SK-N-SH (cell line): ENCODE measurements at regions not wholly inside any gene's neighbourhood (a gene's known extent, or its start where the extent isn't known, plus 50 kb on each side); places are given as distances from the start of the nearest gene placed in this dataset.

Source experiments
- CTCF ChIA-PET: fragments of 300-600, 350-600 bp; formaldehyde crosslinking; extraction: SDS; loops from one replicate; lab custom pipeline; 2021; lab: Yijun Ruan, JAX
- POLR2A ChIA-PET: fragments of 350-600 bp; sonication (Branson Sonifier 250); formaldehyde crosslinking; extraction: SDS; loops from one replicate; lab custom pipeline; 2020; ENCODE audit warnings: antibody characterized with exemption, inconsistent platforms; lab: Yijun Ruan, JAX
- DNase-seq: peaks from one replicate; pipeline ENCODE4 v3.0.0; 2012
- H2AFZ ChIP-seq: fragments of 200-600 bp; sonication (generic); 2 replicates; pipeline ENCODE4 v1.8.1; 2016; ENCODE audit warnings: antibody characterized with exemption, mild to moderate bottlenecking, low read depth
- H3F3A ChIP-seq: fragments of 200-600 bp; sonication (generic); replicated peaks from 2 replicates; pipeline ENCODE3; 2016; ENCODE audit warnings: antibody characterized with exemption, mild to moderate bottlenecking; ENCODE audit not compliant: insufficient read depth
- H3K27ac ChIP-seq, 2 experiments: fragments of 200-500 bp in 1 of 2; fragments of 200-600 bp in 1 of 2; sonication (Bioruptor generic) in 1 of 2; sonication (generic), shearing (Covaris generic) in 1 of 2; 2 replicates each; pipeline versions ENCODE4 v1.5.1 to v1.6.1; 2014 to 2016; ENCODE audit warnings: low read depth in 2 of 2, inconsistent platforms in 1 of 2, low read length in 1 of 2, mild to moderate bottlenecking in 1 of 2, mixed read lengths in 1 of 2
- H3K27me3 ChIP-seq: fragments of 200-600 bp; sonication (generic), shearing (Covaris generic); 2 replicates; pipeline ENCODE4 v1.6.1; 2016; ENCODE audit warnings: mixed run types; ENCODE audit not compliant: insufficient read depth
- H3K36me3 ChIP-seq, 2 experiments: fragments of 200-500 bp in 1 of 2; fragments of 200-600 bp in 1 of 2; sonication (Bioruptor generic) in 1 of 2; sonication (generic) in 1 of 2; replicated peaks in 1 of 2; 2 replicates each; pipeline versions ENCODE3 to v1.5.1; 2014 to 2016; ENCODE audit warnings: low read length in 1 of 2, mild to moderate bottlenecking in 1 of 2; ENCODE audit not compliant: insufficient read depth in 2 of 2, control insufficient read depth in 1 of 2
- H3K4me1 ChIP-seq, 2 experiments: fragments of 200-500 bp in 1 of 2; fragments of 200-600 bp in 1 of 2; sonication (Bioruptor generic) in 1 of 2; sonication (generic), shearing (Covaris generic) in 1 of 2; 2 replicates each; pipeline versions ENCODE4 v1.5.1 to v1.6.1; 2014 to 2016; ENCODE audit warnings: low read depth in 1 of 2, low read length in 1 of 2, mixed run types in 1 of 2; ENCODE audit not compliant: insufficient read depth in 2 of 2, control insufficient read depth in 1 of 2
- H3K4me2 ChIP-seq: fragments of 200-600 bp; sonication (generic), shearing (Covaris generic); 2 replicates; pipeline ENCODE4 v1.6.1; 2017; ENCODE audit warnings: mixed run types
- H3K4me3 ChIP-seq, 2 experiments: fragments of 200-500 bp in 1 of 2; fragments of 200-600 bp in 1 of 2; sonication (Bioruptor generic) in 1 of 2; sonication (generic), shearing (Covaris generic) in 1 of 2; 2 replicates each; pipeline versions ENCODE4 v1.5.1 to v1.8.1; 2014 to 2016; ENCODE audit warnings: low read depth in 2 of 2, inconsistent platforms in 1 of 2, low read length in 1 of 2, mild to moderate bottlenecking in 1 of 2, mixed read lengths in 1 of 2, moderate library complexity in 1 of 2
- H3K79me2 ChIP-seq: fragments of 200-600 bp; sonication (generic); 2 replicates; pipeline ENCODE4 v1.8.1; 2017; ENCODE audit warnings: mild to moderate bottlenecking; ENCODE audit not compliant: insufficient read depth
- H3K9ac ChIP-seq: fragments of 200-600 bp; sonication (generic); 2 replicates; pipeline ENCODE4 v1.6.1; 2017; ENCODE audit warnings: mixed run types
- H3K9me2 ChIP-seq: fragments of 200-600 bp; sonication (generic); 2 replicates; pipeline ENCODE4 v1.6.1; 2017; ENCODE audit warnings: mixed run types
- H3K9me3 ChIP-seq: fragments of 200-600 bp; sonication (generic); 2 replicates; pipeline ENCODE4 v1.6.1; 2017; ENCODE audit warnings: mixed run types, mild to moderate bottlenecking, moderate library complexity
- H4K20me1 ChIP-seq: fragments of 200-600 bp; sonication (generic); 2 replicates; pipeline ENCODE4 v1.6.1; 2017; ENCODE audit warnings: mild to moderate bottlenecking, mixed run types; ENCODE audit not compliant: insufficient read depth
- CHD2 ChIP-seq: fragments of 150-350 bp; IDR thresholded peaks from 2 replicates; pipeline ENCODE4 v1.6.1; 2018; ENCODE audit warnings: low read length; ENCODE audit not compliant: partially characterized antibody
- CTCF ChIP-seq: fragments of 200-600 bp; sonication (generic); IDR thresholded peaks from 2 replicates; pipeline ENCODE4 v1.6.1; 2017; ENCODE audit warnings: antibody characterized with exemption, mild to moderate bottlenecking, moderate library complexity
- ELF1 ChIP-seq: IDR thresholded peaks from 2 replicates; pipeline ENCODE4 v1.4.0; 2012
- GATA2 ChIP-seq: sonication (generic); formaldehyde crosslinking; IDR thresholded peaks from 2 replicates; pipeline ENCODE4 v1.5.0; 2020; ENCODE audit warnings: mild to moderate bottlenecking, missing genetic modification reagents
- MEF2A ChIP-seq: IDR thresholded peaks from 2 replicates; pipeline ENCODE4 v1.4.0; 2012; ENCODE audit warnings: low read depth, borderline replicate concordance
- PBX3 ChIP-seq: IDR thresholded peaks from 2 replicates; pipeline ENCODE4; 2012
- POLR2AphosphoS5 ChIP-seq: IDR thresholded peaks from 2 replicates; pipeline ENCODE4 v1.6.1; 2012; ENCODE audit warnings: low read depth, low read length
- REST ChIP-seq: IDR thresholded peaks from 2 replicates; pipeline ENCODE4 v1.6.1; 2012; ENCODE audit warnings: mild to moderate bottlenecking, low read depth, low read length, moderate library complexity
- SIN3A ChIP-seq: IDR thresholded peaks from 2 replicates; pipeline ENCODE4 v1.6.1; 2012; ENCODE audit warnings: low read depth, mild to moderate bottlenecking, low read length, moderate library complexity, borderline replicate concordance
- SMC3 ChIP-seq: IDR thresholded peaks from 2 replicates; pipeline ENCODE4 v1.6.1; 2012; ENCODE audit warnings: low read depth, low read length, improper control_type of control experiment
- TAF1 ChIP-seq: IDR thresholded peaks from 2 replicates; pipeline ENCODE4 v1.6.1; 2012; ENCODE audit warnings: low read depth, mild to moderate bottlenecking, low read length, moderate library complexity, borderline replicate concordance
- TCF12 ChIP-seq: IDR thresholded peaks from 2 replicates; pipeline ENCODE4 v1.4.0; 2012
- WGBS: methylation state at CpG from one replicate; pipeline ENCODE4 v1.1.6; 2017; ENCODE audit warnings: low lambda C conversion rate; 5-methylcytosine and 5-hydroxymethylcytosine counted together

GRCh38 chr12:11500861-11501230 lies 105.5 kb upstream of the PRB2 start:
- 17% methylated on average over 12 of the region's 14 CpGs for WGBS
- peaks cover 10% of the 10 kb centered on the region; the same call in 1 of the 2 replicates for H4K20me1 ChIP-seq

More at GRCh38 chr12:11500861-11501230, 105.5 kb upstream of the PRB2 start:
- H3K4me1 ChIP-seq: peaks cover 0 to 7% of the 10 kb centered on the region in 2 experiments; a peak in 1 of 4 replicates
- no peaks in the 10 kb centered on the region for H3F3A ChIP-seq
- H3K27ac ChIP-seq: no peak overlapping the region
- ChIA-PET POLR2A (interaction anchor here (0.5 kb wide), 1 partner anchor 430 kb away, joined by 3 read pairs; no protein-coding TSS in a partner anchor), CTCF (interaction anchor here (1.2 to 2.5 kb wide), 4 partner anchors 12 to 730 kb away, joined by 3 to 11 read pairs (median 4); no protein-coding TSS in a partner anchor)
- 0 out of 2 replicates have a peak overlapping the region, but pooled peaks have one; percentile 57 for H3K4me2 ChIP-seq
- H3K27me3 ChIP-seq: no peaks in the 10 kb centered on the region
- H3K79me2 ChIP-seq: no peaks in the 10 kb centered on the region
- no peak overlapping the region for H3K9ac ChIP-seq
- H3K9me2 ChIP-seq: no peaks in the 10 kb centered on the region
- H3K9me3 ChIP-seq: no peaks in the 10 kb centered on the region
- no peak overlapping the region for H2AFZ ChIP-seq
- H3K4me3 ChIP-seq: peak overlapping the region in 1 of 2 experiments; percentile 14; a peak in 1 of 4 replicates
- H3K36me3 ChIP-seq: no peaks in the 10 kb centered on the region
- TF ChIP-seq TAF1 (no peak), CHD2 (no peak), POLR2AphosphoS5 (no peak), ELF1 (no peak), TCF12 (no peak), SIN3A (no peak), SMC3 (no peak), CTCF (no peak), REST (no peak), MEF2A (no peak), GATA2 (CRISPR knock-in tag) (no peak), PBX3 (no peak)
- TF ChIP-seq, all 33 proteins: peak for 0
- DNase-seq: no peak
